AG09309 (cell line): ENCODE measurements at regions not wholly inside any gene's neighbourhood (a gene's known extent, or its start where the extent isn't known, plus 50 kb on each side); places are given as distances from the start of the nearest gene placed in this dataset.

Experiments used
- DNase-seq: peaks from one replicate; pipeline ENCODE4 v3.0.0-alpha.2; 2010; ENCODE audit warnings: low read depth
- H3K4me3 ChIP-seq: 2 replicates; pipeline ENCODE4 v1.5.1; 2011; ENCODE audit warnings: mild to moderate bottlenecking, low read depth, low read length, moderate library complexity; ENCODE audit not compliant: control insufficient read depth
- TF ChIP-seq, protein P1 (sequence below): IDR thresholded peaks from 2 replicates; pipeline ENCODE4 v1.5.1; 2011; ENCODE audit warnings: mild to moderate bottlenecking, low read depth, low read length, inconsistent platforms; ENCODE audit not compliant: insufficient read depth, control insufficient read depth; ENCODE audit errors: missing control alignments

DNA sequence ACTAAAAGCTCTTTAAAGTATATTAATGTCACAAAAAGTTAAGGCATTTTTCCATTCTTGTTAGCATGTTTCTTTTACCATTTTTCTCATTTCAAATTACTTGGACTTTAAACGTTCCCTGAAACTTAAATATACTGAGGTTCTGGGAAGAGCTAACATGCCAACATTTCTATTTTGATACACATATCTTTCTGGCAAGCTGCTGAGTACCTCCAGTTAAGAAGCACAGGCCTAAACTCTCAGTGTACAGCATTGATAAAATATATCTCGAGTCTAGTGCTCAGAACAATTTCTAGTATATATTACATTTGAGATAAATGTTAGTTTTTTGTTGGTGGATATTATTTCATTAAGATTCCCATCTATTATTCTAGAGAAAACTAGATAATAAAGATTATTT, 612.9 kb upstream of the KCND2 start:
- TF ChIP-seq, protein P1, sequence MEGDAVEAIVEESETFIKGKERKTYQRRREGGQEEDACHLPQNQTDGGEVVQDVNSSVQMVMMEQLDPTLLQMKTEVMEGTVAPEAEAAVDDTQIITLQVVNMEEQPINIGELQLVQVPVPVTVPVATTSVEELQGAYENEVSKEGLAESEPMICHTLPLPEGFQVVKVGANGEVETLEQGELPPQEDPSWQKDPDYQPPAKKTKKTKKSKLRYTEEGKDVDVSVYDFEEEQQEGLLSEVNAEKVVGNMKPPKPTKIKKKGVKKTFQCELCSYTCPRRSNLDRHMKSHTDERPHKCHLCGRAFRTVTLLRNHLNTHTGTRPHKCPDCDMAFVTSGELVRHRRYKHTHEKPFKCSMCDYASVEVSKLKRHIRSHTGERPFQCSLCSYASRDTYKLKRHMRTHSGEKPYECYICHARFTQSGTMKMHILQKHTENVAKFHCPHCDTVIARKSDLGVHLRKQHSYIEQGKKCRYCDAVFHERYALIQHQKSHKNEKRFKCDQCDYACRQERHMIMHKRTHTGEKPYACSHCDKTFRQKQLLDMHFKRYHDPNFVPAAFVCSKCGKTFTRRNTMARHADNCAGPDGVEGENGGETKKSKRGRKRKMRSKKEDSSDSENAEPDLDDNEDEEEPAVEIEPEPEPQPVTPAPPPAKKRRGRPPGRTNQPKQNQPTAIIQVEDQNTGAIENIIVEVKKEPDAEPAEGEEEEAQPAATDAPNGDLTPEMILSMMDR, result no peak
- H3K4me3 ChIP-seq, result no peak overlapping the region
- no peak for DNase-seq

DNA sequence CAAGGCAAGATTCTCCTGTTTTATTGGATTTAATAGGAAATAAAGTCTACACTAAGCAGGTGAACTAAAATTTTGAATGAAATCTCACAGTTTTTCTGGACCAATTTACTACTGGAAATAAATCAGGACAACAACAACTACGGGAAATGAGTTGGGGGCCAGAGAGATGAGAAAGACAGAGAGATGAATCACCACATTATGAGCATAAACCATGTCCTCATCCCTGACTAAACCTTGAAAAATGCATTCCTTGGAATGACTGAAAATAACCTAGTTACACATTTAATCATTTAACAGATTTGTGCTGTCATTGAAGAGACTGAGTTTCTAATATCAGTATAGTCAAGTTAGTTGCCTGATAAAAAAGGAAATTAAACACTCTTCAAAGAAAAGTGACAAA, 608.4 kb upstream of the KCND2 start:
- no peak for DNase-seq
- H3K4me3 ChIP-seq, result no peak overlapping the region
- TF ChIP-seq, protein P1, result no peak

DNA sequence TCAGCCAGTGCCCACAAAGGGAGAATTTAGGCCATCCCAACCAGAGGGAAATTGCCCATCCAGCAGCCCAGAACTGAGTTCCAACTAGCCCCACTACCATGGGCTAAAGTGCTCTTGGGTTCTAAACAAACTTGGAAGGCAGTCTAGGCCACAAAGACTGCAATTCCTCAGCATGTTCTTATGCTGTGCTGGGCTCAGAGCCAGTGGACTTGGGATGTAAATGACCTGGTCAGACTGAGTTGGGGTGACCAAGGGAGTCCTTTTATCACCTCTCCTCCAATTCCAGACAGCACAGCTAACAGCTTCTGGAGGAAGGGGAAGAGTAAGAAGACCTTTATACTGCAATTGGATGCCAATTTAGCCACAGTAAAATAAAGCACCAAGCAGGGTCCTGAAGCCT, 607.2 kb upstream of the KCND2 start:
- H3K4me3 ChIP-seq, result no peak overlapping the region
- no peak for DNase-seq
- TF ChIP-seq, protein P1, result no peak

DNA sequence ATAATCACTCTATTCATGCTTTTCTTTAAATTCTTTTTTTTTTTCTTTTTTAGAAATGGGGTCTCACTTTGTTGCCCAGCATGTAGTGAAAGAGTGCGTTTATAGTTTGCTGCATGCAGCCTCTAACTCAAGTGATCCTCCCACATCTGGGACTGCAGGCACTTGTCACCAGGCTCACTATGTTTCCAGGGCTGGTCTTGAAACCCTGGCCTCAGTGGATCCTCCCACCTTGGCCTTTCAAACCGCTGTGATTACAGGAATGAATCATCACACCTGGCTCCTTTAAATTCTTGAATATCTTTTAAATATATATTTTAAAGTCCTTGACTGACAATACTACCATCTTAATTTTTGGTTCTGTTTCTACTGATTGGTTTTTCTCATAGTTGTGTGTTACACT, 591.6 kb upstream of the KCND2 start:
- no peak overlapping the region for H3K4me3 ChIP-seq
- no peak for DNase-seq
- TF ChIP-seq, protein P1, result no peak

DNA sequence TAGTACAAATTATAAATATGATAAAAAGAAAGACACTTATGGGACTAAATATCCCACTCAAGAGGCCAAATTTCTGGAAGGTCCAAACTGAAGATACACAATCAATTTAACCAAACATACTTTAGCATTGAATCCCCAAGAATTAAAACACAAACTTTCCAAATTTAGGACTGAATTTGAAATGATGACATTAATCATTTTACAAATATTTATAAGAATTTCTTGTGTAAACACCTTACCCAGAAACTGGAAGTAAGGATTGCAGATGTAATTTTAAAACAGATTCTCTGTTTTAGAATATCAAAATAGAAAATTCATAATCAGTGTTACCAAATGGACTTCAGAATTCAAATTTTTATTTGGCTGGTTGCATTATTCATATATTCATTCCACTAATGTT, 588.2 kb upstream of the KCND2 start:
- TF ChIP-seq, protein P1, result no peak
- no peak overlapping the region for H3K4me3 ChIP-seq
- no peak for DNase-seq

DNA sequence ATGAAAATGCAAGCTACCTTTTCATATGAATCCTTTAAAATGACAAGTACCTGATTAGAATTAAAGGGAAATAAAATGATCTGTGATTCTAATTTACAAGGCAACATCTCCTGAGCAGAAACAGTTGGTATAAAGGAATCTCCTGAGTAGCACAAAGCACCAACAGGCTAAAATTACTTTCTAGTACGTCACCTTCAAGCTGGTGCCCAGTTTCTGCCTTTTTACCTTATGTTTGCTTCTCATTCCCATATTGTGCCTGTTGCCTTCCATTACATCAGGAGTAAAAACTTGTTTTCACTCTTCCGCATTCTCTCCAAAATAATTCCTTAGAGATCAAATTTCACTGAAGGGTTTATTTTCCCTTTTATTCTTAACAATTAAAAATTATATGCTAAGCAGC, 587.1 kb upstream of the KCND2 start:
- no peak for DNase-seq
- TF ChIP-seq, protein P1, result no peak
- H3K4me3 ChIP-seq, result no peak overlapping the region

DNA sequence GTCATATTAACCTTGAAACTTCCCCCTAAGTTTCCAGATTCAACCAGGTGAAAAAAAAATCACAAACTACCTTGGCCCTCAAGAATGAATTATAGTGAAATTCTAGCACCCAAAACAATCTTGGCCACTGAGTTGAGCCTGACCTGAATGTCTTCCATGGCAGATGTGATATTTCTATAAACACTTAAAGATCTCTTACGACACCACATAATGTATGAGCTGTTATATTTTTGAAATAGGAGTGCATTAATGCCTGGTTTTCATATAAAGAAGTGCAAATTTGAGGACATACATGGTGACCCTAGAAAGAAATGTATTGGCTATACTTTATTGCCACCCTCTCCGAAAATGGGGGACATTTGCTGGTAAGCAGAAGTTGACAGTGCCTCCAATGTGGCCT, 584.1 kb upstream of the KCND2 start:
- TF ChIP-seq, protein P1, result no peak
- H3K4me3 ChIP-seq, result no peak overlapping the region
- DNase-seq, result no peak
